H1 (cell line): ENCODE measurements at regions not wholly inside any gene's neighbourhood (a gene's known extent, or its start where the extent isn't known, plus 50 kb on each side); places are given as distances from the start of the nearest gene placed in this dataset.

ENCODE experiments used
- CTCF ChIA-PET: fragments of 300-600 bp; sonication (Branson Sonifier 250); formaldehyde crosslinking; loops from one replicate; lab custom pipeline; 2021; ENCODE audit not compliant: partially characterized antibody; lab: Charles Lee
- POLR2A ChIA-PET: fragments of 300-600 bp; sonication (Branson Sonifier 250); formaldehyde crosslinking; loops from one replicate; lab custom pipeline; 2021; ENCODE audit warnings: inconsistent platforms; ENCODE audit not compliant: partially characterized antibody; lab: Charles Lee
- DNase-seq, 2 experiments: peaks; one replicate each; pipeline versions ENCODE4 v3.0.0 to v3.0.0-alpha.2; 2010 to 2022; ENCODE audit warnings: low spot score in 2 of 2, low read depth in 1 of 2, mixed read lengths in 1 of 2
- FAIRE-seq: peaks from 2 replicates; lab custom pipeline; 2011; peaks lifted over from hg19 to GRCh38; lab: Jason Lieb, UNC
- H2AFZ ChIP-seq: 2 replicates; pipeline ENCODE4 v1.8.1; 2012; ENCODE audit warnings: low read length, inconsistent platforms
- H2AK5ac ChIP-seq: 2 replicates; pipeline ENCODE4 v1.6.1; 2013; ENCODE audit warnings: low read depth, low read length
- H2BK120ac ChIP-seq: replicated peaks from 2 replicates; pipeline ENCODE3; 2013; ENCODE audit warnings: low read depth, low read length, inconsistent platforms
- H2BK12ac ChIP-seq: 2 replicates; pipeline ENCODE4 v1.6.1; 2013; ENCODE audit warnings: low read depth, low read length
- H2BK15ac ChIP-seq: 2 replicates; pipeline ENCODE4 v1.6.1; 2013; ENCODE audit warnings: low read length
- H2BK20ac ChIP-seq: 2 replicates; pipeline ENCODE4 v1.6.1; 2013; ENCODE audit warnings: low read length
- H2BK5ac ChIP-seq: 2 replicates; pipeline ENCODE4 v1.6.1; 2013; ENCODE audit warnings: low read depth, low read length
- H3K14ac ChIP-seq: 2 replicates; pipeline ENCODE4 v1.6.1; 2013; ENCODE audit warnings: inconsistent platforms; ENCODE audit not compliant: insufficient read length
- H3K18ac ChIP-seq: 2 replicates; pipeline ENCODE4 v1.6.1; 2013; ENCODE audit warnings: low read length; ENCODE audit errors: extremely low read depth
- H3K23ac ChIP-seq: 2 replicates; pipeline ENCODE4 v1.6.1; 2013; ENCODE audit warnings: inconsistent platforms; ENCODE audit not compliant: insufficient read length
- H3K23me2 ChIP-seq: 2 replicates; pipeline ENCODE4 v1.6.1; 2013; ENCODE audit warnings: low read depth, low read length
- H3K27ac ChIP-seq: 2 replicates; pipeline ENCODE4 v1.6.1; 2011; ENCODE audit warnings: low read depth, low read length, inconsistent platforms
- H3K27me3 ChIP-seq, 4 experiments: replicated peaks in 1 of 4; 1 replicate in 1 of 4; 2 replicates in 3 of 4; pipeline versions ENCODE4 v1.6.1 to v1.8.1; 2011 to 2013; ENCODE audit warnings: low read length in 3 of 4, mild to moderate bottlenecking in 3 of 4, inconsistent platforms in 2 of 4, mixed read lengths in 2 of 4, moderate library complexity in 1 of 4; ENCODE audit not compliant: control insufficient read depth in 3 of 4, insufficient read depth in 3 of 4; ENCODE audit errors: extremely low read depth in 1 of 4
- H3K36me3 ChIP-seq, 4 experiments: 2 replicates each; pipeline versions ENCODE4 v1.6.1 to v1.8.1; 2011 to 2013; ENCODE audit warnings: mild to moderate bottlenecking in 4 of 4, low read length in 3 of 4, moderate library complexity in 2 of 4, control low read depth in 1 of 4, inconsistent platforms in 1 of 4; ENCODE audit not compliant: insufficient read depth in 4 of 4, control insufficient read depth in 2 of 4
- H3K4ac ChIP-seq: replicated peaks from 2 replicates; pipeline ENCODE3; 2013; ENCODE audit warnings: low read length, low read depth, mixed read lengths, inconsistent platforms; ENCODE audit not compliant: insufficient read length
- H3K4me1 ChIP-seq, 4 experiments: replicated peaks in 1 of 4; 1 replicate in 1 of 4; 2 replicates in 3 of 4; pipeline versions ENCODE4 v1.6.1 to v1.8.1; 2011 to 2013; ENCODE audit warnings: low read length in 3 of 4, inconsistent platforms in 2 of 4, mixed read lengths in 1 of 4; ENCODE audit not compliant: insufficient read depth in 4 of 4, control insufficient read depth in 3 of 4
- H3K4me2 ChIP-seq, 2 experiments: 2 replicates each; pipeline versions ENCODE4 v1.6.1 to v1.8.1; 2011 to 2013; ENCODE audit warnings: low read depth in 2 of 2, low read length in 2 of 2, control low read depth in 1 of 2, inconsistent platforms in 1 of 2, mild to moderate bottlenecking in 1 of 2; ENCODE audit not compliant: insufficient read depth in 1 of 2
- H3K4me3 ChIP-seq, 4 experiments: fragments of 200-600, 300-600 bp in 1 of 4; sonication (generic), shearing (Covaris generic), sonication (Bioruptor Twin) in 1 of 4; 2 replicates each; pipeline versions ENCODE4 v1.5.1 to v1.8.1; 2011 to 2016; ENCODE audit warnings: low read length in 4 of 4, low read depth in 3 of 4, control low read depth in 2 of 4, inconsistent platforms in 2 of 4, mild to moderate bottlenecking in 2 of 4, mixed read lengths in 1 of 4, moderate library complexity in 1 of 4; ENCODE audit not compliant: insufficient read depth in 2 of 4; ENCODE audit errors: extremely low read depth in 1 of 4
- H3K56ac ChIP-seq: replicated peaks from 2 replicates; pipeline ENCODE3; 2013; ENCODE audit warnings: low read depth, mild to moderate bottlenecking, mixed read lengths, low read length, inconsistent platforms; ENCODE audit not compliant: insufficient read length
- H3K79me1 ChIP-seq: 2 replicates; pipeline ENCODE4 v1.6.1; 2013; ENCODE audit warnings: low read depth, low read length, control low read depth
- H3K79me2 ChIP-seq, 2 experiments: 2 replicates each; pipeline versions ENCODE4 v1.6.1 to v1.8.1; 2012 to 2013; ENCODE audit warnings: low read length in 2 of 2, mild to moderate bottlenecking in 2 of 2, inconsistent platforms in 1 of 2; ENCODE audit not compliant: insufficient read depth in 2 of 2, control insufficient read depth in 1 of 2
- H3K9ac ChIP-seq, 4 experiments: replicated peaks in 1 of 4; 1 replicate in 1 of 4; 2 replicates in 3 of 4; pipeline versions ENCODE4 v1.6.1 to v1.8.1; 2011 to 2013; ENCODE audit warnings: low read depth in 3 of 4, low read length in 3 of 4, control low read depth in 2 of 4, mild to moderate bottlenecking in 2 of 4, moderate library complexity in 2 of 4, inconsistent platforms in 1 of 4; ENCODE audit errors: extremely low read depth in 1 of 4
- H3K9me3 ChIP-seq, 2 experiments: 2 replicates each; pipeline versions ENCODE4 v1.6.1 to v1.8.1; 2012 to 2013; ENCODE audit warnings: mild to moderate bottlenecking in 2 of 2, moderate library complexity in 2 of 2, control low read depth in 1 of 2, inconsistent platforms in 1 of 2, low read depth in 1 of 2, low read length in 1 of 2, mixed read lengths in 1 of 2; ENCODE audit not compliant: insufficient read depth in 2 of 2
- H4K20me1 ChIP-seq, 2 experiments: replicated peaks in 1 of 2; 2 replicates each; pipeline versions ENCODE3 to v1.8.1; 2011 to 2013; ENCODE audit warnings: inconsistent platforms in 2 of 2, low read length in 2 of 2, mild to moderate bottlenecking in 1 of 2; ENCODE audit not compliant: insufficient read depth in 2 of 2, control insufficient read depth in 1 of 2
- H4K5ac ChIP-seq: 2 replicates; pipeline ENCODE4 v1.6.1; 2013; ENCODE audit warnings: low read length, low read depth, mixed read lengths, inconsistent platforms; ENCODE audit not compliant: insufficient read length
- H4K8ac ChIP-seq: 2 replicates; pipeline ENCODE4 v1.8.0; 2013; ENCODE audit warnings: mild to moderate bottlenecking, moderate library complexity, low read length, inconsistent platforms; ENCODE audit not compliant: insufficient read depth; ENCODE audit errors: extremely low read depth
- H4K91ac ChIP-seq: replicated peaks from 2 replicates; pipeline ENCODE3; 2013; ENCODE audit warnings: low read length, mixed read lengths, inconsistent platforms; ENCODE audit not compliant: insufficient read length
- ASH2L ChIP-seq: fragments of 200-600, 300-600 bp; sonication (generic); IDR thresholded peaks from one replicate; pipeline ENCODE4 v1.7.1; 2017; ENCODE audit warnings: low read length
- CBX5 ChIP-seq: fragments of 300-800, 300-1000 bp; sonication (generic); IDR thresholded peaks from 2 replicates; pipeline ENCODE4 v1.7.1; 2016; ENCODE audit warnings: antibody characterized with exemption, low read length, low read depth
- CBX8 ChIP-seq: fragments of 300-800, 300-1000 bp; sonication (generic); IDR thresholded peaks from 2 replicates; pipeline ENCODE4 v1.7.1; 2016; ENCODE audit warnings: low read depth, low read length, borderline replicate concordance
- E2F6 ChIP-seq: IDR thresholded peaks from 2 replicates; pipeline ENCODE4 v1.6.1; 2012; ENCODE audit warnings: inconsistent platforms
- EGR1 ChIP-seq: IDR thresholded peaks from 2 replicates; pipeline ENCODE4 v1.6.1; 2011; ENCODE audit warnings: low read depth, low read length, borderline replicate concordance
- KDM4A ChIP-seq: IDR thresholded peaks from one replicate; pipeline ENCODE4 v1.7.1; 2012; ENCODE audit warnings: low read depth, mild to moderate bottlenecking, moderate library complexity, low read length, inconsistent platforms; ENCODE audit not compliant: severe bottlenecking
- POLR2A ChIP-seq, 2 experiments: IDR thresholded peaks; 1 replicate in 1 of 2; 2 replicates in 1 of 2; pipeline ENCODE4 v1.6.1; 2011; ENCODE audit warnings: low read depth in 2 of 2, low read length in 2 of 2, mild to moderate bottlenecking in 2 of 2; ENCODE audit errors: control extremely low read depth in 1 of 2
- SAP30 ChIP-seq: fragments of 300-600 bp; sonication (generic); IDR thresholded peaks from 2 replicates; pipeline ENCODE4 v1.7.1; 2012; ENCODE audit warnings: low read length, moderate library complexity, mild to moderate bottlenecking, inconsistent platforms; ENCODE audit not compliant: insufficient read depth, insufficient replicate concordance
- SIRT6 ChIP-seq: IDR thresholded peaks from one replicate; pipeline ENCODE4 v1.7.1; 2012; ENCODE audit warnings: low read length, inconsistent platforms
- SRF ChIP-seq: IDR thresholded peaks from 2 replicates; pipeline ENCODE4 v1.6.1; 2011; ENCODE audit warnings: mild to moderate bottlenecking, low read depth, low read length, moderate library complexity
- TAF1 ChIP-seq: IDR thresholded peaks from 2 replicates; pipeline ENCODE4 v1.6.1; 2011; ENCODE audit warnings: mild to moderate bottlenecking, low read depth, low read length
- WGBS, 2 experiments: shearing (Covaris generic) in 1 of 2; methylation state at CpG; one replicate each; pipeline versions ENCODE4 v1.1.6 to v1.1.7; 2013 to 2015; ENCODE audit warnings: low lambda C conversion rate in 2 of 2, mixed read lengths in 2 of 2, inconsistent platforms in 1 of 2, low coverage in 1 of 2, missing lambda C conversion rate in 1 of 2; ENCODE audit not compliant: insufficient replicate concordance in 2 of 2, insufficient coverage in 1 of 2, insufficient read length in 1 of 2; ENCODE audit errors: extremely low coverage in 1 of 2, missing lambda C conversion rate in 1 of 2; 5-methylcytosine and 5-hydroxymethylcytosine counted together
- TF ChIP-seq, protein P1 (sequence below), 3 experiments: IDR thresholded peaks; 1 replicate in 2 of 3; 2 replicates in 1 of 3; pipeline versions ENCODE4 v1.5.1 to v1.6.1; 2011; ENCODE audit warnings: low read length in 3 of 3, mild to moderate bottlenecking in 3 of 3, inconsistent platforms in 2 of 3, low read depth in 1 of 3, moderate library complexity in 1 of 3; ENCODE audit not compliant: insufficient read depth in 1 of 3; ENCODE audit errors: control extremely low read depth in 1 of 3

GRCh38 chr14:97213720-97214119, 416.5 kb downstream of the VRK1 start:
- H3K79me2 ChIP-seq: no peaks in the 10 kb centered on the region
- no peak overlapping the region for H3K4me3 ChIP-seq
- H3K18ac ChIP-seq: no peak overlapping the region
- POLR2A ChIA-PET: no interaction called here
- no peak overlapping the region for H3K14ac ChIP-seq
- no peaks in the 10 kb centered on the region for H3K9me3 ChIP-seq
- H2BK12ac ChIP-seq: no peak overlapping the region
- no peak overlapping the region for H2BK120ac ChIP-seq
- no peak overlapping the region for H3K56ac ChIP-seq
- no peak overlapping the region for H4K91ac ChIP-seq
- CTCF ChIA-PET: no interaction called here
- no peak overlapping the region for H3K4ac ChIP-seq
- H2BK5ac ChIP-seq: no peak overlapping the region
- TF ChIP-seq CBX5 (no peak), SIRT6 (no peak), SRF (no peak), CBX8 (no peak), E2F6 (no peak), KDM4A (no peak), SAP30 (no peak), POLR2A (IDR thresholded peaks at IDR 0.05; ENCODE audit: control extremely low read depth in 1 of 2, low read depth in 2 of 2, low read length in 2 of 2) (no peak), EGR1 (no peak), TAF1 (no peak), ASH2L (no peak)
- TF ChIP-seq, protein P1, sequence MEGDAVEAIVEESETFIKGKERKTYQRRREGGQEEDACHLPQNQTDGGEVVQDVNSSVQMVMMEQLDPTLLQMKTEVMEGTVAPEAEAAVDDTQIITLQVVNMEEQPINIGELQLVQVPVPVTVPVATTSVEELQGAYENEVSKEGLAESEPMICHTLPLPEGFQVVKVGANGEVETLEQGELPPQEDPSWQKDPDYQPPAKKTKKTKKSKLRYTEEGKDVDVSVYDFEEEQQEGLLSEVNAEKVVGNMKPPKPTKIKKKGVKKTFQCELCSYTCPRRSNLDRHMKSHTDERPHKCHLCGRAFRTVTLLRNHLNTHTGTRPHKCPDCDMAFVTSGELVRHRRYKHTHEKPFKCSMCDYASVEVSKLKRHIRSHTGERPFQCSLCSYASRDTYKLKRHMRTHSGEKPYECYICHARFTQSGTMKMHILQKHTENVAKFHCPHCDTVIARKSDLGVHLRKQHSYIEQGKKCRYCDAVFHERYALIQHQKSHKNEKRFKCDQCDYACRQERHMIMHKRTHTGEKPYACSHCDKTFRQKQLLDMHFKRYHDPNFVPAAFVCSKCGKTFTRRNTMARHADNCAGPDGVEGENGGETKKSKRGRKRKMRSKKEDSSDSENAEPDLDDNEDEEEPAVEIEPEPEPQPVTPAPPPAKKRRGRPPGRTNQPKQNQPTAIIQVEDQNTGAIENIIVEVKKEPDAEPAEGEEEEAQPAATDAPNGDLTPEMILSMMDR (IDR thresholded peaks at IDR 0.05; ENCODE audit: control extremely low read depth in 1 of 3, insufficient read depth in 1 of 3, low read depth in 1 of 3, low read length in 3 of 3): no peak
- H3K23ac ChIP-seq: no peak overlapping the region
- no peak overlapping the region for H3K4me2 ChIP-seq
- no peak overlapping the region for H4K8ac ChIP-seq
- H3K79me1 ChIP-seq: no peaks in the 10 kb centered on the region
- no peak for FAIRE-seq
- H2AK5ac ChIP-seq: no peak overlapping the region
- no peak overlapping the region for H4K5ac ChIP-seq
- no peak for DNase-seq
- H3K23me2 ChIP-seq: peaks cover 2% of the 10 kb centered on the region; the same call in 1 of the 2 replicates
- H3K36me3 ChIP-seq: no peaks in the 10 kb centered on the region
- WGBS, 2 experiments: 90% methylated on average over 4 of the region's 4 CpGs; no CpG with 5 or more reads in 1 of the 2 experiments
- no peak overlapping the region for H2BK20ac ChIP-seq
- H3K9ac ChIP-seq: no peak overlapping the region
- no peak overlapping the region for H3K27ac ChIP-seq
- no peak overlapping the region for H2AFZ ChIP-seq
- H3K27me3 ChIP-seq: no peaks in the 10 kb centered on the region
- H4K20me1 ChIP-seq: no peaks in the 10 kb centered on the region
- H3K4me1 ChIP-seq: peaks cover 0 to 8% (median 3%) of the 10 kb centered on the region in 4 experiments; a peak in 3 of 7 replicates
- no peak overlapping the region for H2BK15ac ChIP-seq
